ENCODE measurements at regions not wholly inside any gene's neighbourhood (a gene's known extent, or its start where the extent isn't known, plus 50 kb on each side); places are given as distances from the start of the nearest gene placed in this dataset.
"Not testable (repeated sequence)": the region's sequence is repeated elsewhere in the genome, so short reads cannot be mapped to it uniquely, and the experiment has no call there.

GRCh38 chr14:55986069-55986468 is 132.1 kb upstream of the PELI2 start:
- DNase-seq: no peak

- no peak for DNase-seq
Measured at GRCh38 chr14:56000846-56001245, 117.4 kb upstream of the PELI2 start.

DNA sequence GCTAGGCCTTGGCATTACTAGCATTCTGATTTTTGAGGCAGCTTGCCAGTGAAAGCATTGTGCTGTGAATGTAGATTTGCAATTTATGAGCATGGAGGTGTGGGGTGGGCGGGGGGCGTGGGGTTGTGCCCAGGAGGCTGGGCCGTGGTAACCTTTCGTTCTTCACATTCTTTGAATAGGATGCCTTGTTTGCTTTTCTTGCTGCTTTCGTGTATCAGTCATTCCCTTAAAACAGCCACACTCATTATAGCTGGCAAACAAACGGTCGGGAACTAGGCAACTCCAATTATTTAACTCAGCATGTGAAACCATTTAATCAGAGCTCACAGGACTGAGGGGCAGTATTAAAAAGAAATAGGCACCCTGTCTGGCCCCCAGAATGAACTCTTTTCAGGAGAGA is 115.9 kb upstream of the PELI2 start:
- no peak for DNase-seq

- no peak for DNase-seq
Measured at GRCh38 chr14:56002876-56003625, 115.2 kb upstream of the PELI2 start.

DNA sequence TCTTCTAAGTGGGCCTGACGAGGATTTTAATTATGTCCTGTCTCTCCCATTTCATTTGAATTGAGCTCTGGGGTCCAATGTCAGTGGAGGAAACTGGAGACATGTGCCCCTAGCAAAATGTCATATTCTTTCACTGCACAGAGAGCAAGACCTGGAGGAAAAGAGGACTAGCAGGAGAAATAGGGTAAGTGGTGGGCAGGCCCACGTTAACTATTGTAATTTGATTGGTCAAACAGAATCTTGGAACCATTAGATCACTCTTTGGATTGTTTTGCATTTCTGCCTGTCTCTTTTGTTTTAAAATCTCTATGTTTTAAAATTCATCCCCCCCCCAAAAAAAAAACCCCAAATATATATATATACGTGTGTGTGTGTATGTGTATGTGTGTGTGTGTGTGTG is 113.9 kb upstream of the PELI2 start:
- no peak for DNase-seq

DNA sequence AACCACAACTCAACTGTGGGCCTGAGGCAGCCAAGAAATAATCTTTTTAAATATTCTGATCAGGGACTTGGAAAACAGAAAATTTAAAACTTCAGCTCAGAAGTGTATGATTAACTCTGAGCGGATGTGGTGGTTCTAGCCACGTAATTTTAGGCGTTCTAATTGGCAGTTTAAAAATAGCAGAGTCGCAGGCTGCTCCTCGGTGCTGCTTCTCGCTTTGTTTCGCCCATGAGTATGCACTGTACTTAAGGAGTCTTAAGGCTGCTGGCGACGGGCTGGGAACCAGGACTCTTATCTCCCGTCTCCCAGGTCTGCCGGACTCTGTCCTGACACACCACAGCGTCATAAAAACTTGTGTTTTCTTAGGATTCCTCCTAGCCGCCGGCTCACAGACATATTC is 113.4 kb upstream of the PELI2 start:
- no peak for DNase-seq

DNA sequence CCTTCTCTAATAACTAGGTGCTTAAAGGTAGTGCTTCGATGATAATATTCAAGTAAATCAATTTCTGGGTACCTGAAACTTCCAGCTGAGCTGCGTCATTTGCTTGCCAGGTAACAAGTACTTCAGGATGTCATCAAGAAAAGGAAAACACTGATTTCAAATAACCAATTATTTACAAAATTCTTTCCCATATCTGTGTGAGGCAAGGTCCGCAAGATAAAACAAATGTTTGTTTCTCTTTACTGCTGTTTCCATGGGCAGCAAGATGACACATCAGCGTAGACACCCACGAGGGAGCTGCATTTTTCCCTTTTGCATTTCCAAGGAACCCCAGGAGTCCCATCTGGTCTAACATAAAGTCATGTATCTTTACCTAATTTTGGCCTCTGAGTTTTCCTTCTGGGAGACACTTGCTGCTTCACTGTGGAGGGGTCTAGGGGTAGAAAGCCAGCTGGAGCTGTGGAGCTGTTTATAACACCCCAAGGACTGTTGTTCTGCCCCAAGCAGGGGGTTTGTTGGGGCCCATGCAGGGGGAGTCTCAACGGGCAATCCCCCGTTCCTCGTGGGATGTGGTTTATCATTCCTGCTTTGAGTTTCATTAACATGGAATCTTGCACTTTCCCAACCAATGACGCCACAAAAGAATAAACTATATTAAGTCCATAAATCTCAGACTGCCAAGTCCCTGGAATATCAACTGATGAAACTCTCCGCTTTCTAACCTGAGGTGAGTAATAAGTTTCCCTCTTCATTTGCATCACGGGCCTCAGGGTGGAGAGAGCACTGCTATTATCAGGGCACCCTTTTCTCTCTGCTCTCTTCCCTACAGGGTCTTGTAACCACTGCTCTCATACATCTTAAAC is 112.8 kb upstream of the PELI2 start:
- DNase-seq: no peak

DNA sequence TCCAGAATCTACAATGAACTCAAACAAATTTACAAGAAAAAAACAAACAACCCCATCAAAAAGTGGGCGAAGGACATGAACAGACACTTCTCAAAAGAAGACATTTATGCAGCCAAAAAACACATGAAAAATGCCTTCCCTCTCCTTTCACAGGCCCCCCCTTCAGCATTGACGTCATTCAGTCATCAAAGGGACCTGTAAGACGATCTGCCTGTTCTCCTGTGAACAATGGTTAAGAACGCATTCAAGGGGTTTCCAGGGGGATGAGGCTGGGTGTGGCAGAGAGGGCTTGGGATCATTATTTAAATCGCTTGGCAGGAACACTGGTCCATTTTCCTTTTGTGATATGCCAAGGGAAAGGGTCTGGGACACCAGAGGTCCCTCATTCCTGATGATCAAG is 110.7 kb upstream of the PELI2 start:
- not testable (repeated sequence) for DNase-seq

GRCh38 chr14:56008150-56008549 is 110.1 kb upstream of the PELI2 start:
- no peak for DNase-seq

DNA sequence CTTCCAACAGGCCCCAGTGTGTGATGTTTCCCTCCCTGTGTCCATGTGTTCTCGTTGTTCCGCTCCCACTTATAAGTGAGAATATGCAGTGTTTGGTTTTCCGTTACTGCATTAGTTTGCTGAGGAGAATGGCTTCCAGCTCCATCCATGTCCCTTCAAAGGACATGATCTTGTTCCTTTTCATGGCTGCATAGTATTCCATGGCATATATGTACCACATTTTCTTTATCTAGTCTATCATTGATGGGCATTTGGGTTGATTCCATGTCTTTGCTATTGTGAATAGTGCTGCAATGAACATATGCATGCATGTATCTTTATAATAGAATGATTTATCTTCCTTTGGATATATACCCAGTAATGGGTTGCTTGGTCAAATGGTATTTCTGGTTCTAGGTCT is 109.5 kb upstream of the PELI2 start:
- DNase-seq: not testable (repeated sequence)

DNA sequence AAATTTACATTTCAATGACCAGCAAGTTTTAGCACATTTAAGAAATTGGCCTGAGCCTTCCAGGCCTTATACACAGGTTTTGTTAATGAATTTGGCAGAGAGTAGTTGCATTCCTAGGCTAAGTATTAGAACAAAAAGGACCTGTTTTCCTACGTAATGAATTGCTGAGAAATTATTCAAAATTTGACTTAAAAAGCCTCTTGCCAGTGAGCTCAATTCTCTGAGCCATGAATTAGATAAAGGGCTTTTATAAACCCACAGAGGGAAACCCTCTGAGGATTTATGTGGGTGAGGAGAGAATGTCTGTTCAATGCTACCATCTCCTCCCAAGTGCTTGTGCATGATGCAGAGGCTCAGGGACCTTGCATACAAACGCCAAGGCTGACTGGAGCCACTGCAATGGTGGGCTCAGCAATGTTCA is 94.5 kb upstream of the PELI2 start:
- no peak for DNase-seq

DNA sequence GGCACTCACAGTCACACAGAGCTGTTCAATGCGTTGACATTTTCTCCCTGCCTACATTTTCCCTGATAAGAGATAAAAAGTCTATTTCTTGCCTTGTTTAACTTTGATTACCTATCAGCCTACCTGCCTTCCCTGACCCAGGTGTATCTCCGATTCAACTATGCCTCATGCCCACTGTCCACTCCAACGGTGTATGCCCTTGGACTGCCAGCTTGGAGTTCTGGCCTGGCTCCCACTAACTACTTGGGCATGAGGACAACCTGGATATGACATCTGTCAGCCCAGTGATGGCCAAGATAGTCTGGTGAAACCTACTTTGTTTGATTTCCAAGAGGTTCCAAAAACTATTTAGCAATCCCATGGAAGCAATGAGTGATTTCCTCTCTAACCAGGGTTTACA is 93.0 kb upstream of the PELI2 start:
- DNase-seq: no peak

- DNase-seq: no peak
Measured at GRCh38 chr14:56026506-56026905, 91.7 kb upstream of the PELI2 start.

GRCh38 chr14:56027421-56027820 is 90.8 kb upstream of the PELI2 start:
- no peak for DNase-seq

DNA sequence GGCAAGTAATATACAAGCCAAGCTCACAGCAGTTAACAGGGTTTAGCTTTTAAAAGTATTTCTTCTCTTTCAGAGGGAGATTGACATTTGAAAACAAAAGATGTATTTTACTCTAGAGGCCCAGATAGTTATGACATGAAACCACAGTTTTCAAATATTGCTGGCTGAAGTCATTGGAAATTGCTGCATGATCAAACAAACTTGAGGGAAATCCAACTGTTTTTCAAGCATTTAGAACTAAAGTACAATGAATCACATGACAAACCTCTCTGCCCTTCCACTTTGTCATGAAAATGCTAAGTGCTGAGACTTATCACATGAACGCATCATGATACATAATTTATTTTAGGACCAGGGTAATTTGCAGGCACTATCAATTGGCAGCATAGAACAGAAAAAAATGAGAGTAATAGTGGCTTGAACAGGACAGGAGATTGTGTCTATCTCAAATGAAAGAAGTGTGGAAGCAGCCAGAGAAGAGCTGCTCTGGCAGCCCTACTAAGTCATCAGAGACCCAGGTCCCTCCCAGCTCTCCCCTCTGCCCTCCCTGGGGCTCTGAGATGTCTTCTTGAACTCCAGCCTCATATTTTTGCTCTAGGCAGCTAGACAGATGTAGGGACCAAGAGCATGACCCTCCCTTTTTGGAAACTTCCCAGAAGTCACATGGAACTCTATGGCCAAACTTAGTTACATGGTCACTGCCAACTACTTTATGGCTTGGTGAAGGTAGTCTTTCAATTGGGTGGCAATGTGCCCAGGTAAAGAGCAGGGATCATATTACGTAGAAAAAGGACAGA is 90.1 kb upstream of the PELI2 start:
- no peak for DNase-seq

DNA sequence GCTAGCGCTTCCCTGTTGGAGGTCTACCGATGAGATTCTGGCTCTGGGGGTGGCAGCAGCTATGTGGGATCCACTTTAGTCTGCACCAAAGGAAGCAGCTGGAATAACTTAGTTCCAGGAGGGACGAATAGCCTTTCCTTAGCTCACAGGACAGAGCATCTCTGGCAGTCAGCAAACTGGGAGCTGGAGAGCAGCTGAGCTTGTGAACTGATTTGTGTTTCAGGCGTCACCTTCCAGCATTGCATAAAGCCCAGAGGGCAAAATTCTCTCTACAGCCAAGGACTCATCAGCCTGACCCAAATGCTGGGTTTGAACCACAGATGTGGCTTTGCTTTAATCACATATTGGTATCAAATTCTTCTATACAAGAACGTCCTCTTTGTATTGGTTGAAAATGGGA is 81.9 kb upstream of the PELI2 start:
- no peak for DNase-seq

- no peak for DNase-seq
Measured at GRCh38 chr14:56040121-56040520, 78.1 kb upstream of the PELI2 start.

- no peak for DNase-seq
Measured at GRCh38 chr14:56044196-56044595, 74.0 kb upstream of the PELI2 start.

DNA sequence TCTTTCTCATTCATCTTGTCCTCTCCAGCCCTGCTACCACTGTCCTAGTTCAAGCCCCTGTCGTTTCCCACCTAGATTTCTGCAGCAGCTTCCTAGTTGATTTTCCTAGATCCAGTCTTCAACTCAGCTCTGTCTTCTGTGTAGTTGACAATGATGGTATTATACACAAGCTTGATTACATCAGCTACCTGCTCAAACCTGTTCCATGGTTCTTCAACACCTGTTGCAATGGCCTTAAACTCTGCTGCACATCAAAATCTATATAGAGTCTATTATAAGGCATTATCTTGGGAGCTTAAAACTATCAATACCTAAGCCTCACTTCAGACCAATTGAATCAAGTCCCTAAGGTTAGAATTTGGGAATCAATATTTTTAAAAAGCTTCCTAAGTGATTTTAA is 71.7 kb upstream of the PELI2 start:
- DNase-seq: no peak

DNA sequence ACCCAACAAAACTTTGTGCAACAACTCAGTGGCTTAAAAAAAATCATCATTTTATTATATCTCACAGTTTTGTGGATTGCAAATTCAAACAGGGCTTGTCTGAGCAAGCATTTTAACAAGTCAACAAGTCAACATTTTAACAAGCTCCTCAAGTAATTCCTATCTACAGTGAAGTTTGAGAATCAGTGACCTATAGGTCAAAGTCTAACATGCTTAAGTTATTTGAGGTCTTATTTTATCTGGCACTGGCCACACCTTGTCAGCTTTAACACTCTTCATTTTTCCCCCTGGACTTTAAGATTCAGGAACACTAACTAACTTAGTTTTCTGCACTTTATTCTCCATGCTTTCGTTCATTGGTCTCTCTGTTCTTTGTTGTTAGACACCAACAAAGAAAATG is 71.2 kb upstream of the PELI2 start:
- no peak for DNase-seq

DNA sequence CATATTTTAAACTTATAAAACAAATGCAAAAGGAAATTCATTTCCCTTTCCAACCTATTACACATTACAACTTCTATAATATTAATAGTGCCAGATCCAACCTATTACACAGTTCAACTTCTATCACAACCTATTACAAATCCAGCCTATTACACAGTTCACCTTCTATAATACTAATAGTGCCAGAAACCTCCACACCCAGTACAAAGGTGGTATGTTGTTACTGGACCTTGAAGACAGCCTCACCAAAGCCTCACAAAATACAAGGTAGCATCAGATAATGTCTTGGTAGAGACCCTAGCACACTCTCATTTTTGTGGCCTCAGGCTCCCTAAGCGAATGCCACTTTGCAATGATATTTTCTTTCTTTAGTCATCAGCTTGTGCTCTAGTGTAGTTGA is 68.7 kb upstream of the PELI2 start:
- no peak for DNase-seq

DNA sequence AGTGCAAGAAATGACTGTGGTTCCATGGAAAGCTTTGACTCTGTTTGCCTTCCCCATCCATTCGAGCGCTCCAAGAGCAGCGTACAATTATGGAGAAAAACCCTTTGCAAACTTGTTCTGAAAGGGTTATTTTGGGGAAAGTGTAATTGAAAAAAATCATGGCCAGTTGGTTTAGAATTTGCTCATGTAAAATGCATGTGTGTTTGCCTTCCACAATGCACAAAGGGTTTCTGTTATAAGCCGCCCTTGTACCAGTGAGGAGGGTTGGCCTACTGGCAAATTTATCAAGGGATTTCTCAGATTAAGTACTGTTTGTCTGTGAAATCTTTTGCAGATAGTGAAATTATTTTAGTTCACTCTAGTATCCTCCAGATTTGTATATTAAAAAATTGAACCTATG is 62.7 kb upstream of the PELI2 start:
- no peak for DNase-seq

DNA sequence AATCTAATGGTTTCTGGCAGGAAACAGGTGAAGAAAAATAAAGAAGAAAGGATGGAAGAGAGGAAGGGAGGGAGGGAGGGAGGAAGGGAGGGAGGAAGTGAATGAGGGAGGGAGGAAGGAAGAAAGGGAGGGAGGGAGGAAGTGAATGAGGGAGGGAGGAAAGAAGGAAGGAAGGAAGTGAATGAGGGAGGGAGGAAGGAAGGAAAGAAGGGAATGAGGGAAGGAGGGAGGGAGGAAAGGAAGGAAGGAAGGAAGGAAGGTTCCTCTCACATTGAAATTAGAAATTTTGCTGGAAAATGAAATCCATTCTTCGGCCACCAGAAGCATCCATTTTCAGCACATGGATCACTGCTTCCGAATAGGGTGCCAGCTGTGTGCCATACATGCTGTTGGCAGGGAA is 62.2 kb upstream of the PELI2 start:
- no peak for DNase-seq
